ENCODE measurements at regions not wholly inside any gene's neighbourhood (a gene's known extent, or its start where the extent isn't known, plus 50 kb on each side); places are given as distances from the start of the nearest gene placed in this dataset.

DNA sequence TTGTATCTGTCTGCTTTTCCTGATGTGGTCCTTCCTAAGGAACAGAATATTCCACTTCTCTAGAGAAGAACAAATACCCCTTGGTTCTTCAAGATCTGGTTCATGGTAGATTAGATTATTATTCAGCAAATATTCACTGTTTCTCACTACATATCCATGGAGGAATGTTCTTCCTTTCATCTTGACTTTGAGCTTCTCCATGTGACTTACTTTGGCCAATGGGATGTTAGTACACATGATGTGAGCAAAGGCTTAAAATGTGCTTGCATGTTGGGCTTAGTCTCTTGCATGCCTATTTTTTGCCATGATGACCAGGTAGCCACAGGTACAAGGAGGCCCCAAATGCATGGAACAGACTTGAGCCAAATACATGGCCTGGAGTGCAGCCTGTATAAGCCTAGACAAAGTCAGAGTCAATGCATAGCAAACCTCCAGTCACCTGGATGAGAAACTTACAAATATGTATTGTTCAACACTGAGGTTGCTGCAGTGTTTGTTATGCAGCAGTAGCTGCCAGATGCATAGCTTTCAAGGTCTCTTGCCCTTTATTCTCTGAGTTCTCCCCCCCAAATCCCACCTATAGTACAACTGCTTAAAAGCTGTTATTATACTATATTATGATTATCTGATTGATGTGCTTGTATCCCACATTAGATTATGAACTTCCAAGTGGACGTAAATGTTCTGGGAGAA lies 50.0 kb upstream of the CHD6 start:
- no peak for DNase-seq (ENCODE audit: low read depth in 1 of 2, low spot score in 1 of 2)

More for the DNA sequence above, 50.0 kb upstream of the CHD6 start:
- Histone ChIP-seq H3K27me3 (ENCODE audit: insufficient read depth, poor library complexity, severe bottlenecking) (no peaks in the 10 kb centered on the region), H3K4me3 (replicated peaks; ENCODE audit: insufficient read depth, low read length) (no peak overlapping the region), H3K27ac (replicated peaks) (no peak overlapping the region)
- TF ChIP-seq, protein P1, sequence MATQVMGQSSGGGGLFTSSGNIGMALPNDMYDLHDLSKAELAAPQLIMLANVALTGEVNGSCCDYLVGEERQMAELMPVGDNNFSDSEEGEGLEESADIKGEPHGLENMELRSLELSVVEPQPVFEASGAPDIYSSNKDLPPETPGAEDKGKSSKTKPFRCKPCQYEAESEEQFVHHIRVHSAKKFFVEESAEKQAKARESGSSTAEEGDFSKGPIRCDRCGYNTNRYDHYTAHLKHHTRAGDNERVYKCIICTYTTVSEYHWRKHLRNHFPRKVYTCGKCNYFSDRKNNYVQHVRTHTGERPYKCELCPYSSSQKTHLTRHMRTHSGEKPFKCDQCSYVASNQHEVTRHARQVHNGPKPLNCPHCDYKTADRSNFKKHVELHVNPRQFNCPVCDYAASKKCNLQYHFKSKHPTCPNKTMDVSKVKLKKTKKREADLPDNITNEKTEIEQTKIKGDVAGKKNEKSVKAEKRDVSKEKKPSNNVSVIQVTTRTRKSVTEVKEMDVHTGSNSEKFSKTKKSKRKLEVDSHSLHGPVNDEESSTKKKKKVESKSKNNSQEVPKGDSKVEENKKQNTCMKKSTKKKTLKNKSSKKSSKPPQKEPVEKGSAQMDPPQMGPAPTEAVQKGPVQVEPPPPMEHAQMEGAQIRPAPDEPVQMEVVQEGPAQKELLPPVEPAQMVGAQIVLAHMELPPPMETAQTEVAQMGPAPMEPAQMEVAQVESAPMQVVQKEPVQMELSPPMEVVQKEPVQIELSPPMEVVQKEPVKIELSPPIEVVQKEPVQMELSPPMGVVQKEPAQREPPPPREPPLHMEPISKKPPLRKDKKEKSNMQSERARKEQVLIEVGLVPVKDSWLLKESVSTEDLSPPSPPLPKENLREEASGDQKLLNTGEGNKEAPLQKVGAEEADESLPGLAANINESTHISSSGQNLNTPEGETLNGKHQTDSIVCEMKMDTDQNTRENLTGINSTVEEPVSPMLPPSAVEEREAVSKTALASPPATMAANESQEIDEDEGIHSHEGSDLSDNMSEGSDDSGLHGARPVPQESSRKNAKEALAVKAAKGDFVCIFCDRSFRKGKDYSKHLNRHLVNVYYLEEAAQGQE (IDR thresholded peaks at IDR 0.05; ENCODE audit: insufficient replicate concordance, low read depth): no peak
- TF ChIP-seq GABPA (IDR thresholded peaks at IDR 0.05; ENCODE audit: low read depth) (no peak), SPI1 (IDR thresholded peaks at IDR 0.05; ENCODE audit: borderline replicate concordance, low read depth) (no peak), POLR2AphosphoS5 (IDR thresholded peaks at IDR 0.05; ENCODE audit: low read depth) (no peak)
- TF ChIP-seq, protein P2, sequence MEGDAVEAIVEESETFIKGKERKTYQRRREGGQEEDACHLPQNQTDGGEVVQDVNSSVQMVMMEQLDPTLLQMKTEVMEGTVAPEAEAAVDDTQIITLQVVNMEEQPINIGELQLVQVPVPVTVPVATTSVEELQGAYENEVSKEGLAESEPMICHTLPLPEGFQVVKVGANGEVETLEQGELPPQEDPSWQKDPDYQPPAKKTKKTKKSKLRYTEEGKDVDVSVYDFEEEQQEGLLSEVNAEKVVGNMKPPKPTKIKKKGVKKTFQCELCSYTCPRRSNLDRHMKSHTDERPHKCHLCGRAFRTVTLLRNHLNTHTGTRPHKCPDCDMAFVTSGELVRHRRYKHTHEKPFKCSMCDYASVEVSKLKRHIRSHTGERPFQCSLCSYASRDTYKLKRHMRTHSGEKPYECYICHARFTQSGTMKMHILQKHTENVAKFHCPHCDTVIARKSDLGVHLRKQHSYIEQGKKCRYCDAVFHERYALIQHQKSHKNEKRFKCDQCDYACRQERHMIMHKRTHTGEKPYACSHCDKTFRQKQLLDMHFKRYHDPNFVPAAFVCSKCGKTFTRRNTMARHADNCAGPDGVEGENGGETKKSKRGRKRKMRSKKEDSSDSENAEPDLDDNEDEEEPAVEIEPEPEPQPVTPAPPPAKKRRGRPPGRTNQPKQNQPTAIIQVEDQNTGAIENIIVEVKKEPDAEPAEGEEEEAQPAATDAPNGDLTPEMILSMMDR (IDR thresholded peaks at IDR 0.05; ENCODE audit: insufficient read depth, low read length): no peak

All from HL-60 (cell line).